Liver (tissue), 3 donors: ENCODE measurements at regions not wholly inside any gene's neighbourhood (a gene's known extent, or its start where the extent isn't known, plus 50 kb on each side); places are given as distances from the start of the nearest gene placed in this dataset.

ENCODE experiments used
- JUND ChIP-seq, 2 donors: IDR thresholded peaks; 2 replicates each; pipeline ENCODE4 v1.6.1; 2016; ENCODE audit warnings: antibody characterized with exemption in 2 of 2
- SP1 ChIP-seq: IDR thresholded peaks from 2 replicates; pipeline ENCODE4 v1.6.1; 2018; ENCODE audit warnings: antibody characterized with exemption, mild to moderate bottlenecking
- YY1 ChIP-seq: IDR thresholded peaks from 2 replicates; pipeline ENCODE4 v1.6.1; 2016; ENCODE audit warnings: antibody characterized with exemption, mild to moderate bottlenecking
- TF ChIP-seq, protein P1 (sequence below): fragments of 150-350 bp; IDR thresholded peaks from 2 replicates; pipeline ENCODE4 v1.5.1; 2017; ENCODE audit warnings: improper control_type of control experiment, low read depth, low read length; ENCODE audit not compliant: missing input control
- TF ChIP-seq, protein P2 (sequence below): IDR thresholded peaks from 2 replicates; pipeline ENCODE4 v1.6.1; 2016; ENCODE audit warnings: antibody characterized with exemption
- donor health status: healthy.
- donor health status: healthy.

DNA sequence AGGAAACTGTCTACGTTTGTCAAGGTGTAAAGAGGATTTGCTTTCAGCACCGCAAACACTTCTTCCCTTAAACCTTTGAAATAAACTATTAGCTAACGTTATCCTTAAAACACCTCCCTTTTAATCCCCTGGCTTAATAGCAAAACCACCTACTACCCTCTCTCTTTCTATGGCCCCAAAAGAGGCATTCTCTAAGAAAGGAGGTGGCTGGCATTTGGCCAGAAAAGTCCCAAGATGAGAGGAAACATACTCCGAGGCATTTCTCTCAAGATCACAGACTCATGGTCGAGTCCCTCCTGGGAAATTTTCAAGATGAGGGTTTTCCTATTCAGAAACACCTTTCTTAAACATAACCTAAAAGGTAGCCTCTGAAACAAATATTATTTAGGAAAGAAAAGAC, 60.6 kb upstream of the VCX3B start:
- TF ChIP-seq JUND (IDR thresholded peaks at IDR 0.05) (no peak), YY1 (no peak), SP1 (no peak)
- TF ChIP-seq, protein P1, sequence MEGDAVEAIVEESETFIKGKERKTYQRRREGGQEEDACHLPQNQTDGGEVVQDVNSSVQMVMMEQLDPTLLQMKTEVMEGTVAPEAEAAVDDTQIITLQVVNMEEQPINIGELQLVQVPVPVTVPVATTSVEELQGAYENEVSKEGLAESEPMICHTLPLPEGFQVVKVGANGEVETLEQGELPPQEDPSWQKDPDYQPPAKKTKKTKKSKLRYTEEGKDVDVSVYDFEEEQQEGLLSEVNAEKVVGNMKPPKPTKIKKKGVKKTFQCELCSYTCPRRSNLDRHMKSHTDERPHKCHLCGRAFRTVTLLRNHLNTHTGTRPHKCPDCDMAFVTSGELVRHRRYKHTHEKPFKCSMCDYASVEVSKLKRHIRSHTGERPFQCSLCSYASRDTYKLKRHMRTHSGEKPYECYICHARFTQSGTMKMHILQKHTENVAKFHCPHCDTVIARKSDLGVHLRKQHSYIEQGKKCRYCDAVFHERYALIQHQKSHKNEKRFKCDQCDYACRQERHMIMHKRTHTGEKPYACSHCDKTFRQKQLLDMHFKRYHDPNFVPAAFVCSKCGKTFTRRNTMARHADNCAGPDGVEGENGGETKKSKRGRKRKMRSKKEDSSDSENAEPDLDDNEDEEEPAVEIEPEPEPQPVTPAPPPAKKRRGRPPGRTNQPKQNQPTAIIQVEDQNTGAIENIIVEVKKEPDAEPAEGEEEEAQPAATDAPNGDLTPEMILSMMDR: no peak
- TF ChIP-seq, protein P2, sequence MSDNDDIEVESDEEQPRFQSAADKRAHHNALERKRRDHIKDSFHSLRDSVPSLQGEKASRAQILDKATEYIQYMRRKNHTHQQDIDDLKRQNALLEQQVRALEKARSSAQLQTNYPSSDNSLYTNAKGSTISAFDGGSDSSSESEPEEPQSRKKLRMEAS: no peak
